ENCODE measurements at regions not wholly inside any gene's neighbourhood (a gene's known extent, or its start where the extent isn't known, plus 50 kb on each side); places are given as distances from the start of the nearest gene placed in this dataset.

GRCh38 chr4:31272331-31273061, 552.3 kb downstream of the PCDH7 start:
- DNase-seq (ENCODE audit: low spot score) = no peak

- DNase-seq (ENCODE audit: low spot score) = no peak
These were observed 555.7 kb downstream of the PCDH7 start for GRCh38 chr4:31275906-31276305.

DNA sequence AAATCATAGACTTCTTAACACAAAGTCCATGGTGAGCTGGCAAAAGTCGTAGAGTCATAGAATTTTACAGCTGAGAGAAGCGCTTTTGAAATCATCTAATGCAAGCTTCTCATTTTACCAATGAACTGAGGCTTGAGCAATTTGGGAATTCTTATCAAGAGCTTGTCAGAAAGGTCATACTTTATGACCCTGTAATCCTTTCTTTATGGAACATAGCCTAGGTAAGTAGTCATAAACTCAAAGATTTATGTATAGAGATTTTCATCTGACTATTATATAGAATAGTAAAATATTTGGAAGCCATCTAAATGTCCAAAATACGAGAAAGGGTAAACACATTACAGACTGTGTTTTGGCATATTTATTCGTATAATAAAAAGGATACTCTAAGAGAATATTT, 563.5 kb downstream of the PCDH7 start:
- DNase-seq (ENCODE audit: low spot score) = no peak

- DNase-seq (ENCODE audit: low spot score) = no peak
These were observed 570.7 kb downstream of the PCDH7 start for GRCh38 chr4:31290836-31291235.

DNA sequence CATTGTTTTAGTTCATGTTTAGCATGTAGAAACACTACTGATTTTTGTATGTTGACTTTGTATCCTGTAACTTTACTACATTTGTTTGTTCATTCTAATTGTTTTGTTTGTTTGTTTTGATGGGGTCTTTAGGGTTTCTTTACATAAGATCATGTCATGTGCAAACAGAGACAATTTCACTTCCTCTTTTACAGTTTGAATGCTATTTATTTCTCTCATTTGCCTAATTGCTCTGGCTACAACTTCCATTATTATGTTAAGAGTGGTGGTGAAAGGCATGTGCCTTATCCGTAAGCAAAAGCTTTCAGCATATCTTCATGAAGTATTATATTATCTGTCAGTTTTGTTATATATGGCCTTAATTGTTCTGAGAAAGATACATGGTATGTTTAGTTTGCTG, 571.1 kb downstream of the PCDH7 start:
- no peak for DNase-seq (ENCODE audit: low spot score)

DNA sequence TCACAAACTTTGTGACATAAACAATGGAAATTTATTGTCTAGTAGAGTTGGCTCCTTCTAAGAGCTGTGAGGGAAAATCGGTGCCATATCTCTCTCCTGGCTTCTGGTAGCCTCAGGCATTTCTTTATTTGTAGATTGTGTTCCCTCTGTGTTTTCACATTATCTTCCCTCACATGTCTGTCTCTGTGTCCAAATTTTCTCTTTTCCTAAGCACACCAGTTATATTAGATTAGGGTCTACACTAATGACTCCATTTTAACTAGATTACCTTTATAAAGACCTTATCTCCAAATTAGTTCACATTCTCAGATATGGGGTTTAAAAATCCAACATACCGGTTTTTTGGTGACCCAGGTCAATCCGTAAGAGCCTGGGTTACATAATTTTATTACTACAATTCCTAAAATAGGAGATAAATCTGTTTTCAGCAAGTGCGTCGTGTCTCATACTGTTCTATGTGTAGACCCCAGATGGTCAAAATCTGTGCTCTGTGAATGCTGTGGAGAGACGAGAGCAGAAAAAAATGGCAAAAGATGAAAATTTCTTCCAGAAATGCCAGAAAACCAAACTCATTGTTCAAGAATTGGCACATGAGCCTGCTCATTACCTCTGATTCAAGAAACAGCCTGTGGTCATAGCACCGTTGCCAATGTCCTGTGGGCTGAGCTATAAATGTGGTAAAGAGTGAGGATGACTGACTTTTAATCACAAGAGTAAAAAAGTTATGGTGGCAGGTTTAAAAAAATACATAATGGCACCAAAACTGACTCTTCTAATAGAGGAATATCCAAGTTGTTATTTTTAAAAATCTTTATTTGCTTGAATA, 574.7 kb downstream of the PCDH7 start:
- DNase-seq (ENCODE audit: low spot score) = no peak

GRCh38 chr4:31298737-31299136, 578.6 kb downstream of the PCDH7 start:
- no peak for DNase-seq (ENCODE audit: low spot score)

DNA sequence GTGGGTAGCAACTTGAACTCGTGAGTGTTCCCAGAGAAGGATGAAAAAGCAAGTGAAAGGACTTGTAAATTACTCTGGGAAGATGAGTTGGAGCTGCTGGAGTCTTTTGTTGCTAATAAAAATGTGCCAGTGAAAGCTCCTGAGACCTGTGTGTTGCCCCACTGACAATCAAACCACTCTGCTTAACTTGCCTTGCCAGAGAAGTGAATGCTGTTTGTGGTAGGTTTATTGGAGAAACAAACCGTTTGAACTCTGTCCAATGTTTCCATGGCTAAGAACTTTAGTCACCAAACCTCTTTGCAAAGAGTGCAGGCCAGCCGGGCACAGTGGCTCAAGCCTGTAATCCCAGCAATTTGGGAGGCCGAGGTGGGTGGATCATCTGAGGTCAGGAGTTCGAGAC, 586.9 kb downstream of the PCDH7 start:
- no peak for DNase-seq (ENCODE audit: low spot score)

- no peak for DNase-seq (ENCODE audit: low spot score)
These were observed 604.6 kb downstream of the PCDH7 start for GRCh38 chr4:31324814-31325213.

DNA sequence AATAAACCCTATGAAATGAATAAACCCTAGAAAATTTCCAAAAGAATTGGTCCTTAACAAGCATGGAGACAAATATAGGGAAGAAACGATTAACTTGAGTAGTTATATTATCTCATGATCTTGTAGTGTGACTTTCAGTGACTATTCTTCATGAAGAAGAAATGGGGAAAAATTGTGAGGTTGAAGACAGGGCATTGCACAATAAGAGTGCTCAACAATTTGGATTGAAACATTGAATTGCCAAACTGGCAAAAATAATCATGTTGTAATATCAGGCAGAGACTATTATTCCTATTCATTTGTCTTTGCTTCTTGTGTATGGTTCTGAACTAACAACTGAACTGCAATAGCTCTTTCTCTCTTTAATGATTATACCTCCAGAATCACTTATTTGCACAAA, 605.1 kb downstream of the PCDH7 start:
- no peak for DNase-seq (ENCODE audit: low spot score)

DNA sequence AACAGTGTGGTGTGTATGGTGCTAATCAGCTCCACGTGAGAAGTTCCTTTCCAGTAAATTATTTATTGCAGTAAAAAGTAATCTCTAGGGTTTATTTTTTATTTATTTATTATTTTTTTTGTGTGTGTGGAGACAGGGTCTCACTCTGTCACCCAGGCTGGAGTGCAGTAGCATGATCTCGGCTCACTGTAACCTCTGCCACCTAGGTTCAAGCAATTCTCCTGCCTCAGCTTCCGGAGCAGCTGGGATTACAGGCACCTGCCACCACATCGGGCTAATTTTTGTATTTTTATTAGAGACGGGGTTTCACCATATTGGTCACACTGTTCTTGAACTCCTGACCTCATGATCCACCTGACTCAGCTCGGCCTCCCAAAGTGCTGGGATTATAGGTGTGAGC, 606.9 kb downstream of the PCDH7 start:
- no peak for DNase-seq (ENCODE audit: low spot score)

- no peak for DNase-seq (ENCODE audit: low spot score)
These were observed 608.8 kb downstream of the PCDH7 start for GRCh38 chr4:31328932-31329331.

- DNase-seq (ENCODE audit: low spot score) = no peak
These were observed 614.1 kb downstream of the PCDH7 start for GRCh38 chr4:31334086-31334910.

- DNase-seq (ENCODE audit: low spot score) = no peak
These were observed 617.8 kb downstream of the PCDH7 start for GRCh38 chr4:31338000-31338399.

DNA sequence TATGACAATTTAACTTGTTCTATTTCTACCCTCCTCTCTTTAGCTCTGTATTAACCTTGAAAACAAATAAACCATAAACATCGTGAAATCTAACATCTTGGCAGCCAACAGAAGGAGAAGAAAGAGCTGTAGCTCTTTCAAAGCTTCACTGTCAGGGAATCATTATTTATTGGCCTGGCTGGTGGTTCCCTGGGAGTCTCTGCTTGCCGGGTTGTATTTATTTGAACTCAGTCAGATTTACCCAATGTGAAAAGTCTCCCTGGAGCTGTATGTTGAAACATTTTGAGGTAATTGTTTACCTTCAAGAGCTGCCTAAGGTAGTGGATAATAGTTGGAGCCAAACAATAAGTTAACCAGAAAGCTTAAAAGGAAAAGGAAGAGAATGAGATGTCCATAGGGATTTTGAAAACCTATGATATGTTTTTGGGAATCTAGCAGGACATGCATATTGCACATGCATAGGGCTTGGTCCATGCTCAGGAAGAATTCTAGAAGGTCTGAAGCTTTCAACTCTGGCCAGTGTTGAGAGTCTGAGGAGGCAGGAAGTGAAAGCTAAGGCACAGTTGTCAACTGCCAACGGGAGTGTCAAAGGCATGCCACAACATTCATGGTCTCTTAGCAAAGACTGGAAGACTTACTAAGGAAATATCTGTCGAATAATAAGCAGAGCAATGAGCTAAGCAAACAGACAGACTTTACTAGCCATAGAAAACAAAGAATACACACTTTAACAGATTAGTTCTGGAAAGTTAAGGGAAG, 621.6 kb downstream of the PCDH7 start:
- no peak for DNase-seq (ENCODE audit: low spot score)

GRCh38 chr4:31343061-31343460, 622.9 kb downstream of the PCDH7 start:
- no peak for DNase-seq (ENCODE audit: low spot score)

GRCh38 chr4:31349907-31350306, 629.7 kb downstream of the PCDH7 start:
- DNase-seq (ENCODE audit: low spot score) = no peak

- no peak for DNase-seq (ENCODE audit: low spot score)
These were observed 631.5 kb downstream of the PCDH7 start for GRCh38 chr4:31351695-31352094.

DNA sequence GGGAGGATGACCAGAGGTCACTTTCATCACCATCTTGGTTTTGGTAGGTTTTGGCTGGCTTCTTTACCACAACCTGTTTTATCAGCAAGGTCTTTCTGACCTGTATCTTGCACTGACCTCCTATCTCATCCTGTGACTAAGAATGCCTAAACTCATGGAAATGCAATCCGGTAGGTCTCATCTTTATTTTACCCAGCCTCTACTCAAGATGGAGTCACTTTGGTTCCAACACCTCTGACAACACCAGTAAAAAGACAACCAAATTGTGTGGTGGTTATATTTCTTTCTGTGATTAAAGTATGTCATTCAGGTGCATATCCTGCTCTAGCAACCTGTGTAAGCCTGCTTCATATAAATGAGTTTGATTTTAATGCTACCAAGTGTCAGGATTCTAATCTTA, 636.7 kb downstream of the PCDH7 start:
- DNase-seq (ENCODE audit: low spot score) = no peak

- no peak for DNase-seq (ENCODE audit: low spot score)
These were observed 640.6 kb downstream of the PCDH7 start for GRCh38 chr4:31360786-31361185.

GRCh38 chr4:31362756-31363155, 642.6 kb downstream of the PCDH7 start:
- no peak for DNase-seq (ENCODE audit: low spot score)

Data from COLO829 (cell line).